ENCODE measurements at regions not wholly inside any gene's neighbourhood (a gene's known extent, or its start where the extent isn't known, plus 50 kb on each side); places are given as distances from the start of the nearest gene placed in this dataset.

DNA sequence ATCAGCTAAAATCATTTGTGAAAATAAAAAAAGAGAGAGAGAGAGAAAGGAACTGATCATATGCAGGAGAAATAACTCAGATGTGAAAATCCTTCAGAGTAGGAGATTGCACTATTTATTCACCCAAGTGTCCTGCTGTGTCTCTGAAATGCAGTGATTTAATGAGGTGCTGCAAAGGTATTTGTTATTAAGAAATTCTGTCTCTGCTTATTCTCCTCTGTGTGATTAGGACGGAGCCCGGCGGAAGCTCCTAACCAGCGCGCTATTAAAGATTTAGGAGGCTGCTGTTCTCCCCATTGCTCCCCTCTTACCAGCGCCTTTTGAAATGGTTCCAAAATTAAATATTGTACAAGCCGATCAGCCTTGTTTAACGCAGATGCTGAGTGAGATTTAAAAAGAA is 528.3 kb downstream of the BUD13 start:
- H3K27me3 ChIP-seq (ENCODE audit: control insufficient read depth in 1 of 2, insufficient read depth in 2 of 2, low read length in 2 of 2): no peaks in the 10 kb centered on the region; a peak in 3 of 5 replicates
- FAIRE-seq: no peak
- H3K4me1 ChIP-seq (ENCODE audit: insufficient read depth, low read length): no peaks in the 10 kb centered on the region
- no peaks in the 10 kb centered on the region for H3K79me2 ChIP-seq (ENCODE audit: insufficient read depth, low read length)
- H2AFZ ChIP-seq (ENCODE audit: low read length): no peak overlapping the region
- intact Hi-C loops (cut with micrococcal nuclease; ENCODE audit: unreplicated experiment) (no loop called here), in situ Hi-C loops (cut with HindIII; ENCODE audit: extremely low pct_ligation_motif_present, low pct_unique_long_range_greater_than_20kb) (no loop called here)
- TF ChIP-seq ZNF709 (CRISPR knock-in tag; IDR thresholded peaks at IDR 0.05): no peak
- TF ChIP-seq NR2F2 (IDR thresholded peaks at IDR 0.05; ENCODE audit: borderline replicate concordance, low read depth): no peak
- no peak for TF ChIP-seq SMC3 (IDR thresholded peaks at IDR 0.05; ENCODE audit: low read length)
- TF ChIP-seq FOSL1 (CRISPR knock-in tag; IDR thresholded peaks at IDR 0.05; ENCODE audit: borderline replicate concordance): no peak
- TF ChIP-seq, protein P1, sequence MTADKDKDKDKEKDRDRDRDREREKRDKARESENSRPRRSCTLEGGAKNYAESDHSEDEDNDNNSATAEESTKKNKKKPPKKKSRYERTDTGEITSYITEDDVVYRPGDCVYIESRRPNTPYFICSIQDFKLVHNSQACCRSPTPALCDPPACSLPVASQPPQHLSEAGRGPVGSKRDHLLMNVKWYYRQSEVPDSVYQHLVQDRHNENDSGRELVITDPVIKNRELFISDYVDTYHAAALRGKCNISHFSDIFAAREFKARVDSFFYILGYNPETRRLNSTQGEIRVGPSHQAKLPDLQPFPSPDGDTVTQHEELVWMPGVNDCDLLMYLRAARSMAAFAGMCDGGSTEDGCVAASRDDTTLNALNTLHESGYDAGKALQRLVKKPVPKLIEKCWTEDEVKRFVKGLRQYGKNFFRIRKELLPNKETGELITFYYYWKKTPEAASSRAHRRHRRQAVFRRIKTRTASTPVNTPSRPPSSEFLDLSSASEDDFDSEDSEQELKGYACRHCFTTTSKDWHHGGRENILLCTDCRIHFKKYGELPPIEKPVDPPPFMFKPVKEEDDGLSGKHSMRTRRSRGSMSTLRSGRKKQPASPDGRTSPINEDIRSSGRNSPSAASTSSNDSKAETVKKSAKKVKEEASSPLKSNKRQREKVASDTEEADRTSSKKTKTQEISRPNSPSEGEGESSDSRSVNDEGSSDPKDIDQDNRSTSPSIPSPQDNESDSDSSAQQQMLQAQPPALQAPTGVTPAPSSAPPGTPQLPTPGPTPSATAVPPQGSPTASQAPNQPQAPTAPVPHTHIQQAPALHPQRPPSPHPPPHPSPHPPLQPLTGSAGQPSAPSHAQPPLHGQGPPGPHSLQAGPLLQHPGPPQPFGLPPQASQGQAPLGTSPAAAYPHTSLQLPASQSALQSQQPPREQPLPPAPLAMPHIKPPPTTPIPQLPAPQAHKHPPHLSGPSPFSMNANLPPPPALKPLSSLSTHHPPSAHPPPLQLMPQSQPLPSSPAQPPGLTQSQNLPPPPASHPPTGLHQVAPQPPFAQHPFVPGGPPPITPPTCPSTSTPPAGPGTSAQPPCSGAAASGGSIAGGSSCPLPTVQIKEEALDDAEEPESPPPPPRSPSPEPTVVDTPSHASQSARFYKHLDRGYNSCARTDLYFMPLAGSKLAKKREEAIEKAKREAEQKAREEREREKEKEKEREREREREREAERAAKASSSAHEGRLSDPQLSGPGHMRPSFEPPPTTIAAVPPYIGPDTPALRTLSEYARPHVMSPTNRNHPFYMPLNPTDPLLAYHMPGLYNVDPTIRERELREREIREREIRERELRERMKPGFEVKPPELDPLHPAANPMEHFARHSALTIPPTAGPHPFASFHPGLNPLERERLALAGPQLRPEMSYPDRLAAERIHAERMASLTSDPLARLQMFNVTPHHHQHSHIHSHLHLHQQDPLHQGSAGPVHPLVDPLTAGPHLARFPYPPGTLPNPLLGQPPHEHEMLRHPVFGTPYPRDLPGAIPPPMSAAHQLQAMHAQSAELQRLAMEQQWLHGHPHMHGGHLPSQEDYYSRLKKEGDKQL (CRISPR knock-in tag; IDR thresholded peaks at IDR 0.05; ENCODE audit: low read depth): no peak
- TF ChIP-seq, protein P2, sequence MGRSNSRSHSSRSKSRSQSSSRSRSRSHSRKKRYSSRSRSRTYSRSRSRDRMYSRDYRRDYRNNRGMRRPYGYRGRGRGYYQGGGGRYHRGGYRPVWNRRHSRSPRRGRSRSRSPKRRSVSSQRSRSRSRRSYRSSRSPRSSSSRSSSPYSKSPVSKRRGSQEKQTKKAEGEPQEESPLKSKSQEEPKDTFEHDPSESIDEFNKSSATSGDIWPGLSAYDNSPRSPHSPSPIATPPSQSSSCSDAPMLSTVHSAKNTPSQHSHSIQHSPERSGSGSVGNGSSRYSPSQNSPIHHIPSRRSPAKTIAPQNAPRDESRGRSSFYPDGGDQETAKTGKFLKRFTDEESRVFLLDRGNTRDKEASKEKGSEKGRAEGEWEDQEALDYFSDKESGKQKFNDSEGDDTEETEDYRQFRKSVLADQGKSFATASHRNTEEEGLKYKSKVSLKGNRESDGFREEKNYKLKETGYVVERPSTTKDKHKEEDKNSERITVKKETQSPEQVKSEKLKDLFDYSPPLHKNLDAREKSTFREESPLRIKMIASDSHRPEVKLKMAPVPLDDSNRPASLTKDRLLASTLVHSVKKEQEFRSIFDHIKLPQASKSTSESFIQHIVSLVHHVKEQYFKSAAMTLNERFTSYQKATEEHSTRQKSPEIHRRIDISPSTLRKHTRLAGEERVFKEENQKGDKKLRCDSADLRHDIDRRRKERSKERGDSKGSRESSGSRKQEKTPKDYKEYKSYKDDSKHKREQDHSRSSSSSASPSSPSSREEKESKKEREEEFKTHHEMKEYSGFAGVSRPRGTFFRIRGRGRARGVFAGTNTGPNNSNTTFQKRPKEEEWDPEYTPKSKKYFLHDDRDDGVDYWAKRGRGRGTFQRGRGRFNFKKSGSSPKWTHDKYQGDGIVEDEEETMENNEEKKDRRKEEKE (IDR thresholded peaks at IDR 0.05): no peak
- TF ChIP-seq RARA (CRISPR knock-in tag; IDR thresholded peaks at IDR 0.05): no peak
- TF ChIP-seq ZNF496 (CRISPR knock-in tag; IDR thresholded peaks at IDR 0.05; ENCODE audit: insufficient replicate concordance): no peak
- TF ChIP-seq HNRNPLL (IDR thresholded peaks at IDR 0.05; ENCODE audit: low read depth, low read length, poor library complexity, severe bottlenecking): no peak
- no peak for TF ChIP-seq ZNF672 (CRISPR knock-in tag; IDR thresholded peaks at IDR 0.05)
- TF ChIP-seq ZFP1 (CRISPR knock-in tag; IDR thresholded peaks at IDR 0.05): no peak
- TF ChIP-seq, protein P3, sequence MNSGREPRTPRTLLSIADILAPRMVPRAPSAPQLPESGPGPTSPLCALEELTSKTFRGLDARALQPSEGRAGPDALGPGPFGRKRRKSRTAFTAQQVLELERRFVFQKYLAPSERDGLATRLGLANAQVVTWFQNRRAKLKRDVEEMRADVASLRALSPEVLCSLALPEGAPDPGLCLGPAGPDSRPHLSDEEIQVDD (CRISPR knock-in tag; IDR thresholded peaks at IDR 0.05; ENCODE audit: borderline replicate concordance): no peak
- no peak for TF ChIP-seq ZNF772 (CRISPR knock-in tag; IDR thresholded peaks at IDR 0.05)
- no peak for TF ChIP-seq ZNF468 (CRISPR knock-in tag; IDR thresholded peaks at IDR 0.05)
- no peak for TF ChIP-seq HNRNPUL1 (IDR thresholded peaks at IDR 0.05; ENCODE audit: low read depth, low read length)
- no peak for TF ChIP-seq ELF3 (CRISPR knock-in tag; IDR thresholded peaks at IDR 0.05)
- H3K9ac ChIP-seq (ENCODE audit: insufficient read depth, low read depth, low read length): no peak overlapping the region
- BruUV-seq (replicated peaks): no TSS peak
- no peaks in the 10 kb centered on the region for H3K9me3 ChIP-seq (ENCODE audit: low read length)
- H3K4me3 ChIP-seq (replicated peaks in 1 of 3; ENCODE audit: insufficient read depth in 1 of 3, low read depth in 2 of 3, low read length in 3 of 3): no peak overlapping the region
- no peaks in the 10 kb centered on the region for H4K20me1 ChIP-seq (ENCODE audit: insufficient read depth, low read length)
- CTCF ChIA-PET (ENCODE audit: low intra/inter-chr PET ratio, low total read pairs): no interaction called here
- ATAC-seq: no peak
- POLR2A ChIA-PET: no interaction called here
- DNase-seq (ENCODE audit: low spot score): no peak
- no peak overlapping the region for H3K27ac ChIP-seq (ENCODE audit: extremely low read length, insufficient read depth, low read length)
- no peak overlapping the region for H3K4me2 ChIP-seq (ENCODE audit: low read depth, low read length)
- 73% methylated on average over 8 of the region's 8 CpGs for WGBS (ENCODE audit: low lambda C conversion rate)
- no peaks in the 10 kb centered on the region for H3K36me3 ChIP-seq (replicated peaks in 1 of 2; ENCODE audit: control insufficient read depth in 1 of 2, insufficient read depth in 2 of 2, low read length in 2 of 2)

Measured in HepG2 (cell line).